ENCODE measurements at regions not wholly inside any gene's neighbourhood (a gene's known extent, or its start where the extent isn't known, plus 50 kb on each side); places are given as distances from the start of the nearest gene placed in this dataset.
"Not testable (repeated sequence)": the region's sequence is repeated elsewhere in the genome, so short reads cannot be mapped to it uniquely, and the experiment has no call there.

DNA sequence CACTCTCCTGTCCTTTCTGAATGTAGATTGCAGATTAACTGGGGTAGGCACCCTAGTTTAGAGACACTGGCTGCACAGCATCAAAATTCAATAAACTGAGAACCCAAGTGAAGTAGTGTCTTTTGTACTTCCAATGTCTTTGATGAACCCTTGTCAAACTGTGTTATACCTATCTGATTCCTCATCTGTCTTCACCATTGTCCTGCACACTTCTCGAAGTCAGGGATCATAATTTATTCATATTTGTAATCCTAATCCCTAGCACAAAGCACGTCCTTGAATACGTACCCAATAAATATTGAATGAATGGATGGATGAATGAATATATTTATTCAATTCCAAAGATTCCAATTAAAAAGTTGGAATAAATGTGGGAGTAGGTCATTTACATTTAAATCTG, 256.6 kb upstream of the PTBP2 start:
- no peak overlapping the region for H3K27ac Mint-ChIP-seq
- H3K4me3 Mint-ChIP-seq: no peak overlapping the region
- no peaks in the 10 kb centered on the region for H3K9me3 Mint-ChIP-seq
- DNase-seq (ENCODE audit: low spot score): no peak
- H3K4me1 Mint-ChIP-seq (ENCODE audit: low read depth): no peaks in the 10 kb centered on the region
- no peaks in the 10 kb centered on the region for H3K36me3 Mint-ChIP-seq (ENCODE audit: low read depth)
- H3K27me3 Mint-ChIP-seq (ENCODE audit: low read depth): no peaks in the 10 kb centered on the region

DNA sequence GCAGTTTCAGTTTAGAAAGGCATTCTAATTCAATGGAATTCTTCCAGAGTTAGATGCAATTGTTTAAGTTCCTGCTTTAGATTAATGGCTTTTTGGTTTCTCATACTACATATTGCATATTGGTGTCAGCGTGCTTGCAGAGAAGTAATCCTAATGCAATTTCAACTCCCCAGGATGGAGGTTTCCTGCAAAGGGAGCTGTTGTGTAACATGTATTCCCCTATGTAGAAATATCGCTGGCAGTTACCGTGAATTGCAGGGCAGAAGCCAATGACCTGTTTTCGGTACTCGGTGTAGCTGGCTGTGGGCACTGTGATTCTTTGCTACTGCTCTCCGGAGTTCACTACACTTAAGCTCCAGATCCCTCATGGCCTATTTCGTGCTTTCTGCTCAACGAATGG, 256.1 kb upstream of the PTBP2 start:
- DNase-seq (ENCODE audit: low spot score): no peak
- H3K9me3 Mint-ChIP-seq: no peaks in the 10 kb centered on the region
- H3K27me3 Mint-ChIP-seq (ENCODE audit: low read depth): no peaks in the 10 kb centered on the region
- no peaks in the 10 kb centered on the region for H3K4me1 Mint-ChIP-seq (ENCODE audit: low read depth)
- H3K4me3 Mint-ChIP-seq: no peak overlapping the region
- no peak overlapping the region for H3K27ac Mint-ChIP-seq
- no peaks in the 10 kb centered on the region for H3K36me3 Mint-ChIP-seq (ENCODE audit: low read depth)

DNA sequence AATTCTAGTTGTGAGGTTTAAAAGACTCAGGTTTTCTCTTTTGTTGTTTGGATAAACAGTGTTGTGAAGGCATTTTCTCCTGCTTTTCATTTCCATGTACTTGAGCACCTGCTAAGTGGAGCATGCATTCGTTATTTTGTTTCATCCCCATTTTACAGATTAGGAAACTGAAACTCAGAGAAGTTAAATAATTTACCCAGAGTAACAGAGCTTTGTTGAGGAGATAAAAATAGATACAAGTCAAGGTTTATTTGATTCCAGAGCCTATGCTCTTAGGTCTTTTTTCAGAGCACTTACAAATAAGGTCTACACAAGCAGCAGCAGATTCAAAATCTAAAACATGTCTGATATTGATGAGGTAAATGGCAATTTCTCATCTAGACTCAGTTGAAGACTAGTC, 254.7 kb upstream of the PTBP2 start:
- Mint-ChIP-seq H3K9me3 (no peaks in the 10 kb centered on the region), H3K4me3 (no peak overlapping the region), H3K4me1 (ENCODE audit: low read depth) (no peaks in the 10 kb centered on the region), H3K27me3 (ENCODE audit: low read depth) (no peaks in the 10 kb centered on the region), H3K36me3 (ENCODE audit: low read depth) (no peaks in the 10 kb centered on the region), H3K27ac (no peak overlapping the region)
- DNase-seq (ENCODE audit: low spot score): no peak

DNA sequence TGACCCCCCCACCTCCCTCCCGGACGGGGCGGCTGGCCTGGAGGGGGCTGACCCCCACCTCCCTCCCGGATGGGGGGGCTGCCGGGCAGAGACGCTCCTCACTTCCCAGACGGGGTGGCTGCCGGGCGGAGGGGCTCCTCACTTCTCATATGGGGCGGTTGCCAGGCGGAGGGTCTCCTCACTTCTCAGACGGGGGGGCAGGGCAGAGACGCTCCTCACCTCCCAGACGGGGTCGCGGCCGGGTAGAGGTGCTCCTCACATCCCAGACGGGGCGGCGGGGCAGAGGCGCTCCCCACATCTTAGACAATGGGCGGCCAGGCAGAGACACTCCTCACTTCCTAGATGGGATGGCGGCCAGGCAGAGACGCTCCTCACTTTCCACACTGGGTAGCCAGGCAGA, 251.9 kb upstream of the PTBP2 start:
- not testable (repeated sequence) for H3K27ac Mint-ChIP-seq; H3K36me3 Mint-ChIP-seq (ENCODE audit: low read depth); H3K27me3 Mint-ChIP-seq (ENCODE audit: low read depth); H3K9me3 Mint-ChIP-seq; H3K4me1 Mint-ChIP-seq (ENCODE audit: low read depth); H3K4me3 Mint-ChIP-seq; DNase-seq (ENCODE audit: low spot score)

DNA sequence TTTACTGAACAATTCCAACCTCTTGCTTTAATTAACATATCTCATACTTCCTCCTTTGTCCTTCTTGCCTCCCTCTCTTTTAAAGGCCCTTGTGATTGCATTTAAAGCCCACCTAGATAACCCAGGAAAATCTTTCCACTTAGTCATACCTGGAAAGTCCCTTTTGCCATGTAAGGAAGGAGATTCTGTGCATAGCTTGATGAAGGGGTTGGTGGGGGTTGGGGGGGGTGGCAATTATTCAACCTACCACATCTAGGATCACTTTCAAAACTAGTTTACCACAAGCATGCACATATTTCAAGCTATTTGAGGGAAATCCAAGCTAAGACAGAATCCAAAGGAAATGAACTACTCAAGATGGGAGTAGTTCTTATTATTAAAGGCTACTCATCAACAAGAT, 249.1 kb upstream of the PTBP2 start:
- peaks cover 8% of the 10 kb centered on the region for H3K9me3 Mint-ChIP-seq
- H3K36me3 Mint-ChIP-seq (ENCODE audit: low read depth): no peaks in the 10 kb centered on the region
- H3K27ac Mint-ChIP-seq: no peak overlapping the region
- no peak for DNase-seq (ENCODE audit: low spot score)
- no peak overlapping the region for H3K4me3 Mint-ChIP-seq
- no peaks in the 10 kb centered on the region for H3K4me1 Mint-ChIP-seq (ENCODE audit: low read depth)
- H3K27me3 Mint-ChIP-seq (ENCODE audit: low read depth): no peaks in the 10 kb centered on the region

DNA sequence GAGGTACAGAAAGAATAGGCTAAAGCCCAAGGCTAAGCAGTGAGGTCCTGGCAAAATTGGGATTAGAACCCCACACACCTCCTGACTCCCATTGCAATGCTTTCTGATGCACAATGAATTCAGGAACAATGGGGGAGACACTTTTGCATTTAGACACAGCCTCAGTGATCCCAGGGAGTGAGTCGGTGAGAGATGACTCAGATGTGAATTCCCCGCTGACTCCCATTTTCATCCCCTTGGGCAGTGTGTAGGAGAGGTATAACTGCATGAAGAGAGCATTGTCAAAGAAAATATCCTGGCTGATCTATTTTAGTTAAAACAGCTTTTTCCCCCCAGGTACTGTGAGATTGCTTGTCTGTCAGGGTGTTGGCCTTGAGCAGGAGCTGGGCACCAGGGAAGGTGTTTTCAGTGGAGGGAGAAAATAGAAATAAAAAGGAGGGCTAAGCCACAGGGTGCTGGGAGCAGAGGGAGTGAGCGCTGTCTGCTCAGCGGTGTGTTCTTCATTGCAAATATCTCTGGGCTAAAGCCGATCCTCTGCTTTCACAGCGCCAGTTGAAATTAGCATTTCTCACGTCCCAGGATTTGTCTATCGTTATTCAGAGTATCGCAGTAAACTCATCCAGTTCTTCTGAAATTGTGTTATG, 247.7 kb upstream of the PTBP2 start:
- Mint-ChIP-seq H3K4me1 (ENCODE audit: low read depth) (no peaks in the 10 kb centered on the region), H3K4me3 (no peak overlapping the region), H3K27me3 (ENCODE audit: low read depth) (no peaks in the 10 kb centered on the region), H3K36me3 (ENCODE audit: low read depth) (no peaks in the 10 kb centered on the region), H3K9me3 (peaks cover 8% of the 10 kb centered on the region), H3K27ac (no peak overlapping the region)
- DNase-seq (ENCODE audit: low spot score): no peak

DNA sequence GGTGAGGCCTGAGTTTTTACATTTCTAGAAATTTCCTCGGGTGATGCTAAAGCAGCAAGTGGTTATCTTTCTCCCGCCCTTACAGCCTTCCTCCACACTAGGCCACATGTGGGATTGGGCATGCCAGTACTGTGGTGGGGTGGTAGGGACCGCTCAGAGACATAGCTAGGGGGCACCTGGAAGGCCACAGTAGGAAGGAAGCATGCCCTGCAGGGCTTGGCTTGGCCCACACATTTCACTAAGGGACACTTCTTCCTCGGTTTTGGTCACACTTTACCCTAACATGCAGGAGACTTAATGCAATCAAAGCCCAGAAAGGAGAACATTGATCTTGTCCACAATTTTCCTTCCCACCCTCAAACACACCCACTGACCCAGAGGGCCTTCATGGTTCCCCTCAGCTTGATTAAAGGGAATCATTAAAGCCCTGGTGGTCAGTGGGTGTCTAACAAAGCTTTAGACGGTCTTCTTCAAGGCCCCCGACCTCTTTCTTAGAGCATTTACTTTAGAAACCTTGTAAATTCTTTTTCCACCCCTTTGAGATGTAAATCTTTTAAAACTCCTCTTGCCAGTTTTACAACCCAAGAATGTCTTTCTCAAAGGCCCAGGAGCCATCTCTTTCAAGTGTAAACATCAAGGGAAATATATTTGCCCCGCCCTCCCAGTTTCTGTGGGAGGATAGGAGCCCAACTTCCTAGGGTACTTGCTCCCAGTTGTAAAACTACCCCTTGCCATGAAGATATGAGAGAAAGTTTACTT, 246.4 kb upstream of the PTBP2 start:
- DNase-seq (ENCODE audit: low spot score): no peak
- H3K36me3 Mint-ChIP-seq (ENCODE audit: low read depth): no peaks in the 10 kb centered on the region
- no peak overlapping the region for H3K4me3 Mint-ChIP-seq

DNA sequence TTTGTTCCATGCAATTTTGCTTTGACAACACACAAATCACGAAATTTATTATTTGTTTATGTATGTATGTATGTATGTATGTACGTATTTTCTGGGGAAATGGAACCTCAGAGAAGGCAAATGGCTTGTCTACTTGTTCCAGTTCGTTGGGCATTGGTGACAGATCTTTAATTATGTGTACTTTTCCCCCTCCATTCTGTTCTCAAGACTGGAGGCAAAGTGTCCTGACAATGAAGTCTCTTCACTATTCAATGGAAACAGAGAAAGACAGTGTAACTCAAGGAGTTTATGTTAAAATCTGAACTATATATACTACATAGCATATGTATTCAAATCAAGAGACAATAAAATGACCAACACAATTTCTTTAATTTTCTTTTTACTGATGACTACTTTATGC, 245.7 kb upstream of the PTBP2 start:
- Mint-ChIP-seq H3K9me3 (peaks cover 8% of the 10 kb centered on the region), H3K4me3 (no peak overlapping the region), H3K36me3 (ENCODE audit: low read depth) (no peaks in the 10 kb centered on the region), H3K27me3 (ENCODE audit: low read depth) (no peaks in the 10 kb centered on the region), H3K4me1 (ENCODE audit: low read depth) (no peaks in the 10 kb centered on the region), H3K27ac (no peak overlapping the region)
- no peak for DNase-seq (ENCODE audit: low spot score)

More for the DNA sequence above, 246.4 kb upstream of the PTBP2 start:
- Mint-ChIP-seq H3K4me1 (ENCODE audit: low read depth) (no peaks in the 10 kb centered on the region), H3K27ac (no peak overlapping the region), H3K27me3 (ENCODE audit: low read depth) (no peaks in the 10 kb centered on the region), H3K9me3 (peaks cover 8% of the 10 kb centered on the region)

DNA sequence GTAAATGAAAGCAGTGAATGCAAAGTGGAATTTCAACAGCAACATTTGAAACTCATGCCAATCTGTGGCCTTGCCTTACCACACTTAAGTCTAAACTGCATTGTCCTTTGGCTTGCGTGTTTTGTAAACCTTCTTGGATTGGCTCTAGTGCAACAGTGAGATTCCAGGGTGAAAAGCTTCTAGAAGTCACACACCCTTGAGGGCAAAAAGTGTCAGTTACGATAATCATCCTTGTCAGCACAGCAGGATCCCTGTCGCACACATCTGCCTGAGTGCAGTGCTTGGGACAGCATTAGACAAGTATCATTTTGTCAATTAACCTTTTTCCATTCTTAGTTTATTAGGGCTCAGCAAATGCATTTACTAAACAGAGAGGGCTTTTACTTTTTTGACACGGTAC, 243.4 kb upstream of the PTBP2 start:
- no peak overlapping the region for H3K27ac Mint-ChIP-seq
- H3K9me3 Mint-ChIP-seq: peaks cover 5% of the 10 kb centered on the region
- no peaks in the 10 kb centered on the region for H3K27me3 Mint-ChIP-seq (ENCODE audit: low read depth)
- no peaks in the 10 kb centered on the region for H3K4me1 Mint-ChIP-seq (ENCODE audit: low read depth)
- no peaks in the 10 kb centered on the region for H3K36me3 Mint-ChIP-seq (ENCODE audit: low read depth)
- DNase-seq (ENCODE audit: low spot score): no peak
- no peak overlapping the region for H3K4me3 Mint-ChIP-seq

DNA sequence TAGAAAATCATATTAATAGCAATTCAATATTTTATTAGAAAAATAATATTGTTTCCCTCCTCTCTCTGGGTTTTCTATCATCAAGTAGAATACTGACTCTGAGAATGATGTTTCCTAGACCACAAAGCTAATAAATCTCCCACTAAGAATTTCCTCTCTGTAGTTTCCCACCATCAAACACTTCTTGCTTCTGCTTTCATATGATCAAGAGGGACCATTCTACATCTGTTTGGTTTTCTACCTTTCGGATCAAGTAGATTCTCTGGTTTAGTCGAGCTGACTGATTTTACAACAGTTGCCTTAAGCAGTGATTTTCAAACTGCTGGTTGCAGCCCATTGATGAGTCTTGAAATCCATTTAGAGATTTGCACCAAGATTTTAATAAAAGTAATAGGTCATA, 240.2 kb upstream of the PTBP2 start:
- Mint-ChIP-seq H3K9me3 (no peaks in the 10 kb centered on the region), H3K4me3 (no peak overlapping the region), H3K27me3 (ENCODE audit: low read depth) (no peaks in the 10 kb centered on the region), H3K27ac (no peak overlapping the region), H3K4me1 (ENCODE audit: low read depth) (no peaks in the 10 kb centered on the region), H3K36me3 (ENCODE audit: low read depth) (no peaks in the 10 kb centered on the region)
- DNase-seq (ENCODE audit: low spot score): no peak

DNA sequence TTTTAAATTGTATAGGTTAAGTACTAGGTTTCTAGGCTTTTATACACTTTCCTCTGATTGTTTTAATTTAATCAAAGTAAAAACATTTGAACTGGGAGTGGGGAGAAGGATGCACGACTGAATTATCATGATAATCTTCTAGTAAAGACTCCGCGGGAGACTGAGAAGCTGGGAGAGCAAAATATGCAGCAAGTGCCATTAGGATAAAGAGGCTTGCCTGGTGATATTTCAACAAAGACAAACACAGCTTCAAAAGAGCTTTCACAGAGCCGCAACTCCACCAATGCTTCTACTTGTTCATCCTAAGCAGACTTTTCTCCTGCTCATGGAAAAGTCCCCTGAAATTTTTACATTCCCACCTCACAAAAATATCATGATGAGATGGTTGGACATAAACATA, 239.0 kb upstream of the PTBP2 start:
- Mint-ChIP-seq H3K27me3 (ENCODE audit: low read depth) (no peaks in the 10 kb centered on the region), H3K4me1 (ENCODE audit: low read depth) (no peaks in the 10 kb centered on the region), H3K9me3 (no peaks in the 10 kb centered on the region), H3K27ac (no peak overlapping the region), H3K36me3 (ENCODE audit: low read depth) (no peaks in the 10 kb centered on the region), H3K4me3 (no peak overlapping the region)
- no peak for DNase-seq (ENCODE audit: low spot score)

DNA sequence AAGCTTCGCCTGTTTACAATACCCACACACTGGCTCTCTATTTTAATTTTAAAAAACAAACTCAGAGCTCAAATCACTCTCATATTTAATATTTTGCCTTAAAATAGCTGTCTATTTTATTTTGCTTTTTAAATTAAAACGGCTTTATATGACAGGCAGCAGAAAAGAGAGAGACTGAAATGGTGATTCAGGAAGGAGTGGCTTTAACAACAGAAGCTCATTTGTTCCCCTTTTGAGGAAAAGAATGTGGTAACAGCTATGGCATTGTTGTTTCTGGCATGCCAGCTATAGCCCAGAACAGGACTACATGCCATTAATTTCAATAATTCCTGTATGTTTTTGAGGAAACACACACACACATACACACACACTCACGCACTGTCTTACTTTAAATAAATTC, 234.2 kb upstream of the PTBP2 start:
- Mint-ChIP-seq H3K4me1 (ENCODE audit: low read depth) (no peaks in the 10 kb centered on the region), H3K36me3 (ENCODE audit: low read depth) (no peaks in the 10 kb centered on the region), H3K27me3 (ENCODE audit: low read depth) (no peaks in the 10 kb centered on the region), H3K9me3 (no peaks in the 10 kb centered on the region), H3K4me3 (no peak overlapping the region), H3K27ac (no peak overlapping the region)
- no peak for DNase-seq (ENCODE audit: low spot score)

DNA sequence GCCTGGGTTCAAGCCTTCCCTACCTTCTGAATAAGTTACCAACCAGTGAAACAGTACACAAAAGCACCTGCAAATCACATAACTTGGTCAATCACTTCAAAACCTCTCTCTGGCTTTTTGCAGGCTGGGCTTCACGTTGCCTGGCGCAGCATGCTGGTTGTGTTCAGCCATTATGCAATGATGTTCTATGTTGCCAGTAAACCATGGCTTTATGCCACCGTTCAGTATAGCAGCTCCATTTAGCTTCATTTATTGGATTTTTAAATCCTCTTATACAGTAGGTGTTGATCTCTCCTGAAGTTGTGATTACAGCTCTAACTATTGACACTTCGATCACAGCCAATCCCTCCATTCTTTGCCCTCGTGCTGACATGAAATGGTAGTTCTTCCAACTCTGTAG, 233.6 kb upstream of the PTBP2 start:
- H3K27ac Mint-ChIP-seq: no peak overlapping the region
- no peaks in the 10 kb centered on the region for H3K4me1 Mint-ChIP-seq (ENCODE audit: low read depth)
- no peaks in the 10 kb centered on the region for H3K36me3 Mint-ChIP-seq (ENCODE audit: low read depth)
- no peaks in the 10 kb centered on the region for H3K9me3 Mint-ChIP-seq
- H3K27me3 Mint-ChIP-seq (ENCODE audit: low read depth): no peaks in the 10 kb centered on the region
- no peak for DNase-seq (ENCODE audit: low spot score)
- H3K4me3 Mint-ChIP-seq: no peak overlapping the region

DNA sequence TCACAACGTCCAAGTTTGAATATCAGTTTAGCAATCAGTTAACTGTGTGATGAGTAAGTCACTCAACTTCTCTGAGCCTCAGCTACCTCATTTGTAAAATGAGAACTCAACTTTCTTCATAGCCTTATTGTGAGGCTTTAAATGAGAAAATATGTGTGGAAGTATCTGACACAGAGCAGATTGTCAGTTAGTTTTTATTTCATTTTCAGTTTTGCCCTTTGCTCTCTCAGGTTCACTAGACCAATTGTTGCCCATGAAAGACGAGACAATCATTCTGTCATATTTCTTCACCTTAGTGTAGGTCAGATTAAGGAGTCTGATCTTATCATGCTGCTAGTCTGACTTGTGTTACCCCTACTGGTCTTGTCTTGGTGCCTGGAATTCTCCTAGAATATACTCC, 232.8 kb upstream of the PTBP2 start:
- no peak overlapping the region for H3K27ac Mint-ChIP-seq
- no peaks in the 10 kb centered on the region for H3K4me1 Mint-ChIP-seq (ENCODE audit: low read depth)
- H3K4me3 Mint-ChIP-seq: no peak overlapping the region
- DNase-seq (ENCODE audit: low spot score): no peak
- no peaks in the 10 kb centered on the region for H3K9me3 Mint-ChIP-seq
- H3K36me3 Mint-ChIP-seq (ENCODE audit: low read depth): no peaks in the 10 kb centered on the region
- no peaks in the 10 kb centered on the region for H3K27me3 Mint-ChIP-seq (ENCODE audit: low read depth)

DNA sequence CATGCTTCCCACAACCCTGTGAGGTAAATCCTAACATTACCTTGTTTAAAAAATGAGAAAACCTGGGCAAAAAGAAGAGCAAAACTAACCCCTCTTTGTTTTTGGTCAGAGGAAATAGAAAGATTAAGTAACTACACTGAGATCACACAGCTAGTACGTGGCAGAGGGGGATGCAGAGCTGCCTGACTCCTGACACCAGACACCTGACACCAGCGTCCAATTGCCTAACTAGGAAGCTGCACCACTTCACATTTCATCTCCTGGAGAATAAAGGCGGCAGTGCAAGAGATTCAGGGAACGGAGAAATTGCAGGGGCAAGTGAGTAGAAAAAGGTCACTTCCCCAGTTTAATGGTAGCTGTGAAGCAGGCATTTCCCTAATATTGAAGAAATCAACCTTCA, 229.3 kb upstream of the PTBP2 start:
- Mint-ChIP-seq H3K4me3 (no peak overlapping the region), H3K27me3 (ENCODE audit: low read depth) (no peaks in the 10 kb centered on the region), H3K9me3 (no peaks in the 10 kb centered on the region), H3K36me3 (ENCODE audit: low read depth) (no peaks in the 10 kb centered on the region), H3K27ac (no peak overlapping the region), H3K4me1 (ENCODE audit: low read depth) (no peaks in the 10 kb centered on the region)
- DNase-seq (ENCODE audit: low spot score): no peak
